Mucosa of descending colon (tissue), 3 donors: ENCODE measurements at regions not wholly inside any gene's neighbourhood (a gene's known extent, or its start where the extent isn't known, plus 50 kb on each side); places are given as distances from the start of the nearest gene placed in this dataset.

ENCODE experiments used
- ATAC-seq: fragments of 200-7000 bp; cut with Tn5 transposase; one replicate; pipeline ENCODE4 v1.9.1; 2020; ENCODE audit warnings: mild to moderate bottlenecking, moderate library complexity
- DNase-seq, 3 donors: peaks; one replicate each; pipeline ENCODE4 v3.0.0-alpha.2; 2020
- H3K36me3 ChIP-seq: fragments of 200-600 bp; one replicate; pipeline ENCODE4 v1.8.0; 2021; ENCODE audit warnings: low read depth, mild to moderate bottlenecking
- H3K4me1 ChIP-seq: fragments of 200-600 bp; one replicate; pipeline ENCODE4 v1.8.0; 2021; ENCODE audit warnings: low read depth, mild to moderate bottlenecking
- H3K4me3 ChIP-seq: fragments of 200-600 bp; one replicate; pipeline ENCODE4 v1.8.0; 2021; ENCODE audit warnings: mild to moderate bottlenecking
- H3K9me3 ChIP-seq: fragments of 200-600 bp; one replicate; pipeline ENCODE4 v1.8.0; 2021; ENCODE audit warnings: mild to moderate bottlenecking
- intact Hi-C, 2 donors: fragments of 100-400 bp; cut with DNase I in 1 of 2; cut with micrococcal nuclease in 1 of 2; formaldehyde crosslinking; loops; one replicate each; pipeline versions ENCODE4 v1.11.0 to v1.11.1; 2022; cut with DNase I, micrococcal nuclease
- TF ChIP-seq, protein P1 (sequence below): fragments of 200-600 bp; IDR thresholded peaks from one replicate; pipeline ENCODE4 v1.8.0; 2022; ENCODE audit warnings: antibody characterized with exemption, mild to moderate bottlenecking
- donor health status: DM: no; HTN: no; CAD: no; lungs with moderate emphysema.
- donor health status: DM: no; HTN: no; CAD: no.
- donor health status: DM: no; HTN: yes; CAD: no.

DNA sequence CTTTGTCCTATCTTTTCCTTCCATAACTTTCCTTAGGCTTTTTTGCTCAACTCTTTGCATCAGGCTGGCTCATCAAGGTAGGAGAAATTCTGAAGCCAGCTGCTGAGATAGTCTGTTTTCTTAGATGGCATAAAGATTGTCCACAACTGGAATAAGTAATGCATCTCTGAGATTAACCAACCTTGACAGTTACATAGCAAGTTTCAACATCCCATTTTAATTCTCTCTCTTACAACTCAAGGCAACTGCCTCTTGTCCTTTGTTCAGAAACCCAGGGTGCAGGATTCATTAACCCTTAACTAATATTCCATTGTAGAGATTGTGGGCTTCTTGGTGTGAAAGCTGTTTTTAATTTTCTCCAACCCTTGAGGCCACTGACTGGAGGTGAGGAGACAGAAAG lies 239.2 kb downstream of the LACC1 start:
- intact Hi-C loops = no loop called here
- ATAC-seq (no peak), DNase-seq (no peak)
- H3K4me1 ChIP-seq = peaks cover 7% of the 10 kb centered on the region
- H3K9me3 ChIP-seq = peaks cover 4% of the 10 kb centered on the region
- H3K36me3 ChIP-seq = no peaks in the 10 kb centered on the region
- no peak overlapping the region for H3K4me3 ChIP-seq
- TF ChIP-seq, protein P1, sequence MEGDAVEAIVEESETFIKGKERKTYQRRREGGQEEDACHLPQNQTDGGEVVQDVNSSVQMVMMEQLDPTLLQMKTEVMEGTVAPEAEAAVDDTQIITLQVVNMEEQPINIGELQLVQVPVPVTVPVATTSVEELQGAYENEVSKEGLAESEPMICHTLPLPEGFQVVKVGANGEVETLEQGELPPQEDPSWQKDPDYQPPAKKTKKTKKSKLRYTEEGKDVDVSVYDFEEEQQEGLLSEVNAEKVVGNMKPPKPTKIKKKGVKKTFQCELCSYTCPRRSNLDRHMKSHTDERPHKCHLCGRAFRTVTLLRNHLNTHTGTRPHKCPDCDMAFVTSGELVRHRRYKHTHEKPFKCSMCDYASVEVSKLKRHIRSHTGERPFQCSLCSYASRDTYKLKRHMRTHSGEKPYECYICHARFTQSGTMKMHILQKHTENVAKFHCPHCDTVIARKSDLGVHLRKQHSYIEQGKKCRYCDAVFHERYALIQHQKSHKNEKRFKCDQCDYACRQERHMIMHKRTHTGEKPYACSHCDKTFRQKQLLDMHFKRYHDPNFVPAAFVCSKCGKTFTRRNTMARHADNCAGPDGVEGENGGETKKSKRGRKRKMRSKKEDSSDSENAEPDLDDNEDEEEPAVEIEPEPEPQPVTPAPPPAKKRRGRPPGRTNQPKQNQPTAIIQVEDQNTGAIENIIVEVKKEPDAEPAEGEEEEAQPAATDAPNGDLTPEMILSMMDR = no peak

DNA sequence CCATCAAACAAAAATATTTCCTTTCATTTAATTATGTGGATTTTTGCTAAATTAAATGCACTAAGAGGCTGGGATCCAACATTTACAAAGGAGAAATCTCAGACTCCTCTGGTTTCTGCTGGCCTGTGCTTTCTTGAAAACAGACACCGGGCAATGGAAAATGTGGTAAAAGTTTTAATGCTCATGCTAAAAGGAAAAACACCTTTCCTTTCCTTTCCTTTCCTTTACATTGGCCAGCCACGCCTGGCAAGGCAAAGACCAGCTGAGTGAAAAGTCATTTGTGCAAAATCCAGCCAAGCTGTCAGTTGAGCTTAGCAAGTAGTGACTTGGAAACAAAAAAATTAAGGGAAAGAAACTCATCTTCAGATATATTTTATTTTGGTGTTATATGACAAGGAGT lies 240.3 kb downstream of the LACC1 start:
- Histone ChIP-seq H3K4me3 (no peak overlapping the region), H3K4me1 (peaks cover 7% of the 10 kb centered on the region), H3K36me3 (no peaks in the 10 kb centered on the region), H3K9me3 (peaks cover 4% of the 10 kb centered on the region)
- DNase-seq (no peak), ATAC-seq (no peak)
- TF ChIP-seq, protein P1 = no peak
- intact Hi-C loops = no loop called here

DNA sequence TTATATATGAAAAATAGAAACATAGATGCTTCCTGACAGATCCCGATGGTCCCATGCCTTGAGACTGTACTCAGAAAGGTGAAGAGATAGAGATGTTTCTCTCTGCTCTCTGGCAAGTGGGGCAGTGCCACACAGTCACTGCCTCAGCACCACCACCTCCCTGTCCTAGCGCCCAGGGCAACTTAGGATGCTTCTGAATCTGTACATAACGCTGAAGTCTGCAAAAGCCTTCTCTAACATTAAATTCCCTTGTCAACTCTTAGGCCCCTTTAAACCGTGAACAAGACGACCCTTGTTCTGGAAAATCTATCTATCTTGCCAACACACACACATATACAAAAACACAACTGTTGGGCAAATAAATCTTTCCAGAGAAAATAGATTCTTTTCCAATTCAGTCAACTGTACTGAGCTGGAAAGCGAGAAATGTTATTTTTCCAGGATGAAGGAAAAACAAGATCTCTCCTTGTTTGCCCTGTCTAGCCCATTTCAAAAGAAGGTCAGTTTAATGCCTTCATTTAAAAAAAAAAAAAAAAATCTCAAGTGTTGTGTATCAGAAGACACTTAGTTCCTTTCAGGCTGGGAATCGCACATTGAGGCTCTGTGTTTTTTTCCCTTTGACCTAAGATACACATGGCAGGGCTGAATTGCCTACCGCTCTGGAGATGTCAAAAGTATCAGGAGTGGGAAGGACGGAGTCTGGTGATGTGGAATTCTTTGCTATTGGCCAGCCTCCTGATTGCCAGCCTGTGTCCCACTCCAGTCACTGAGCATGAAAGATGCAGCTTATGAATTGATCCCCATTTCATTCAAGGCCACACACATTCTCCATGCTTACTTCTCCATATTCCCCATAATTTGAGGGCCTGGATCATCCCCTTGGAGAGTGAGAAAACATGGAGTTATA lies 241.4 kb downstream of the LACC1 start:
- H3K9me3 ChIP-seq = peaks cover 4% of the 10 kb centered on the region
- intact Hi-C loops = no loop called here
- peaks cover 7% of the 10 kb centered on the region for H3K4me1 ChIP-seq
- H3K36me3 ChIP-seq = no peaks in the 10 kb centered on the region
- no peak overlapping the region for H3K4me3 ChIP-seq
- TF ChIP-seq, protein P1 = no peak
- ATAC-seq (no peak), DNase-seq (no peak)

DNA sequence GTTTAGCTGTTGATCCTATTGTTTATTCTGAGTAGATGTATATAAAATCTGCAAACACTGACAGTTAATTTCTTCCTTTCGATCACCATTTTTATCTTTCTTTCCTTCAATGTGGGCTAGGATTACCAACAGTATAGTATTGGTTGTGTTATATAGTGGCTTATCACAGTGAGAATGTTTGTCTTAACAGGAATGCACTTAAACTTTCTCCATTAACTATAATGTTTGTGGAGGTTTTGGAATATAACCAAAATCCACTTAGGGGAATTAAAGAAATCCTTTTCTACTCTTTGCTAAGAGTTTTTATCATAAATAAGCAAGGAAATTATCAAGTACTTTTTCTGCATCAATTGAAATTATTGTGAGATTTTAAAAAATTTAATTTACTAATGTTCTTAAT lies 244.6 kb downstream of the LACC1 start:
- DNase-seq = no peak
- TF ChIP-seq, protein P1 = no peak
- ATAC-seq = no peak
- Histone ChIP-seq H3K9me3 (peaks cover 4% of the 10 kb centered on the region), H3K36me3 (no peaks in the 10 kb centered on the region), H3K4me1 (no peaks in the 10 kb centered on the region), H3K4me3 (no peak overlapping the region)
- intact Hi-C loops = no loop called here

DNA sequence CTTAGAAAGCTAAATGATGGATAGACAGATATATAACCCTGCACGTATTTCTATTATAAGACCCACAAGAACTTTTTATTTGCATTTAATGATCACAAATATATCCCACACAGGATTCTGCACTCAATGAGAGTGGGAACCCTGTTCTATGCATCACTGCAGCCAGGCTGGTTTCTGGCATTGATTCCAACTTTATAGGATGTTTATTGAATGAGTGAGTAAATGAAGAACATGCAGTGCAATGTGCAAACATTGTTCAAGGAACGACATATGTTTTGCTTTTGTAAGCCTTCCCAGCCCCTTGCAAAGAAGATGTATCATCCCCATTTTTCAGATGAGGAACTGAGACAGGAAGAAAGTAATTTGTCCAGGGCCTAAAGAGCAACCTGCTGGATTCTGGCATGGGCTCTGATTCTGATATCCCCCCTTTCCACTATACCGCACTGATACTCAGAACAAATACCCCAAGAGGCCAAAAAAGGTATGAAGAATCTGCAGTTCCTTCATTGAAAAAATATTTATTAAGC lies 246.3 kb downstream of the LACC1 start:
- no peaks in the 10 kb centered on the region for H3K36me3 ChIP-seq
- no peaks in the 10 kb centered on the region for H3K4me1 ChIP-seq
- no peak for DNase-seq
- H3K9me3 ChIP-seq = peaks cover 4% of the 10 kb centered on the region
- TF ChIP-seq, protein P1 = no peak
- ATAC-seq = peak; percentile 81
- H3K4me3 ChIP-seq = no peak overlapping the region
- intact Hi-C loops = no loop called here
